Type B pancreatic cell (in vitro differentiated cells): ENCODE measurements at regions not wholly inside any gene's neighbourhood (a gene's known extent, or its start where the extent isn't known, plus 50 kb on each side); places are given as distances from the start of the nearest gene placed in this dataset.

Experiments used
- DNase-seq: peaks from one replicate; pipeline ENCODE4 v3.0.0; 2021; ENCODE audit warnings: mixed read lengths; ENCODE audit not compliant: unreplicated experiment; ENCODE audit errors: extremely low spot score
- H3K27ac Mint-ChIP-seq: 2 replicates; pipeline ENCODE4 v1.8.0; 2021; ENCODE audit warnings: mild to moderate bottlenecking, mixed read lengths
- H3K27me3 Mint-ChIP-seq: 2 replicates; pipeline ENCODE4 v1.8.0; 2021; ENCODE audit warnings: mixed read lengths
- H3K36me3 Mint-ChIP-seq: 2 replicates; pipeline ENCODE4 v1.8.0; 2021; ENCODE audit warnings: mixed read lengths
- H3K4me1 Mint-ChIP-seq: one replicate; pipeline ENCODE4 v1.8.0; 2021; ENCODE audit warnings: mixed read lengths; ENCODE audit not compliant: unreplicated experiment
- H3K4me3 Mint-ChIP-seq: 2 replicates; pipeline ENCODE4 v1.8.0; 2021; ENCODE audit warnings: mild to moderate bottlenecking, mixed read lengths
- H3K9me3 Mint-ChIP-seq: 2 replicates; pipeline ENCODE4 v1.8.0; 2021; ENCODE audit warnings: mixed read lengths
- TF ChIP-seq, protein P1 (sequence below): fragments of 200-600 bp; sonication (generic); conservative IDR thresholded peaks from 2 replicates; pipeline ENCODE4 v1.5.0; 2021; ENCODE audit warnings: antibody characterized with exemption, mild to moderate bottlenecking

DNA sequence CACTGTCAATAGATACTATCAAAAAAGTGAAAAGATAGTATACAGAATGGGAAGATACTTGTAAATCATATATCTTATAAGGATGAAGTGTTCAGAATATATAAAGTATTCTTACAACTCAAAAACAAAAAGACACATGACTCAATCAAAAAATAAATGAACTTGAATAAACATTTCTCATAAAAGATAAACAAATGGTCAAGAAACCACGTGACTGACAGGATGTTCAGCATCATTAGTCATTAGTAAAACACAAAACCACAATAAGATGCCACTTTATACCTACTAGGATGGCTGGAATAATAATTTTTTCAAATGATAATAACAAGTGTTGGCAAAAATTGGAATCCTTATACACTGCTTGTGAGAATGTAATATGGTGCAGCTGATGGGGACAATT, 729.1 kb upstream of the HS3ST5 start:
- H3K4me3 Mint-ChIP-seq, result no peak overlapping the region
- TF ChIP-seq, protein P1, sequence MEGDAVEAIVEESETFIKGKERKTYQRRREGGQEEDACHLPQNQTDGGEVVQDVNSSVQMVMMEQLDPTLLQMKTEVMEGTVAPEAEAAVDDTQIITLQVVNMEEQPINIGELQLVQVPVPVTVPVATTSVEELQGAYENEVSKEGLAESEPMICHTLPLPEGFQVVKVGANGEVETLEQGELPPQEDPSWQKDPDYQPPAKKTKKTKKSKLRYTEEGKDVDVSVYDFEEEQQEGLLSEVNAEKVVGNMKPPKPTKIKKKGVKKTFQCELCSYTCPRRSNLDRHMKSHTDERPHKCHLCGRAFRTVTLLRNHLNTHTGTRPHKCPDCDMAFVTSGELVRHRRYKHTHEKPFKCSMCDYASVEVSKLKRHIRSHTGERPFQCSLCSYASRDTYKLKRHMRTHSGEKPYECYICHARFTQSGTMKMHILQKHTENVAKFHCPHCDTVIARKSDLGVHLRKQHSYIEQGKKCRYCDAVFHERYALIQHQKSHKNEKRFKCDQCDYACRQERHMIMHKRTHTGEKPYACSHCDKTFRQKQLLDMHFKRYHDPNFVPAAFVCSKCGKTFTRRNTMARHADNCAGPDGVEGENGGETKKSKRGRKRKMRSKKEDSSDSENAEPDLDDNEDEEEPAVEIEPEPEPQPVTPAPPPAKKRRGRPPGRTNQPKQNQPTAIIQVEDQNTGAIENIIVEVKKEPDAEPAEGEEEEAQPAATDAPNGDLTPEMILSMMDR, result no peak
- H3K4me1 Mint-ChIP-seq, result peaks cover 3% of the 10 kb centered on the region
- no peak for DNase-seq
- H3K27ac Mint-ChIP-seq, result no peak overlapping the region
- H3K36me3 Mint-ChIP-seq, result peaks cover 5% of the 10 kb centered on the region
- peaks cover 5% of the 10 kb centered on the region for H3K9me3 Mint-ChIP-seq
- H3K27me3 Mint-ChIP-seq, result no peaks in the 10 kb centered on the region

DNA sequence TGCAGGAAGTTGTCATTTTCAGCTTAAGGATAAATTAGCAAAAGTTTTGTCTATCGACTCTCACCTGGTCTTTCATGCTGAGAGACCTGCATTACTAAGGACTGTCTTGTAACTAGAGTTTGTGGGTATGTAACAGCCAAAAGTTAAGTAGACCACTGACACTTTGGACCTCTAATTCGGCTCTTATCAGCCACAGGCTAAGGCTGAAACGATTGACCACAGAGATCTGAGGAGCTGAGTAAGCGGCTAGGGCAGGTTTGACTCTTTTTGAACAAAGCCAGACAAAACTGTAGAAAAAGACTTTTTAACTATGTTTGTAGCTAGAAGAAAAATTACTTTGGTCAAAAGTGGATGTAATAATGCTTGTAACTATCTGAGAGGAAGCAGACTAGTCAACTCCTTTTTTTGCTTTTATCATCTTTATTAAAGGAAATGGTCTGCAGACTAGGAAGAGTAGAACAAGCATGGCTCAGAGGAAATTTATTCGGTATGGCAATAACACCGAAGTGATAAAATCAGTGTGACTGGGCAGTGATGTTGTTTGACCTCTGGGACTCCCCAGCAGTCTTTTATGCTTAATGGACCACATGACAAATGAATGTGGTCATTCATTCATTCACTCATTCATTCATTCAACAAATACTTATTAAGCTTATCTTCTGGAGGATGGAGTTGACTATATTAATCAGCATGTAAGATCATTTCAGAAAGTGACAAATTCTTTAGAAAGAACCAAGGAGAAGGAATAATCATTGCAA, 725.0 kb upstream of the HS3ST5 start:
- Mint-ChIP-seq H3K36me3 (peaks cover 5% of the 10 kb centered on the region), H3K4me3 (no peak overlapping the region), H3K4me1 (peaks cover 9% of the 10 kb centered on the region), H3K9me3 (peaks cover 5% of the 10 kb centered on the region), H3K27me3 (no peaks in the 10 kb centered on the region), H3K27ac (no peak overlapping the region)
- TF ChIP-seq, protein P1, result no peak
- DNase-seq, result no peak

DNA sequence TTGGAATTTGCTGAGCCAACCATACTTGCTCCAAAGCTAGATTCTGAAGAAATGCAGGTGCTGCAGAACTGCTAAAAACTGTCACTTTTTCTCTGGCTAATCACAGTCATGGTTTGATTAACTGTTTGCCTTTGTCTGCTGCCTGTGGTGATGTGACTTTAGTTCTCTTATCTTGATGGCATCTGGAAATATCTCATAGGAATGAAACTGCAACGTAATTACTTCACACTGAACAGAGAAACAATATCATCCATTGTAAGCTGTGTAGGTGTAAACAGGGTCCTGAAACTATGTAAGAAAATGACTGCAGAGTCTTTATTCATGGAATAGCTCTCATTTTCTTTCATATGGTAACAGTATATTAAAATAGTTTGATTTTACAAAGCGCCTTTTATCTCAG, 721.9 kb upstream of the HS3ST5 start:
- Mint-ChIP-seq H3K27me3 (no peaks in the 10 kb centered on the region), H3K4me3 (no peak overlapping the region), H3K36me3 (no peaks in the 10 kb centered on the region), H3K4me1 (peaks cover 9% of the 10 kb centered on the region), H3K9me3 (no peaks in the 10 kb centered on the region), H3K27ac (no peak overlapping the region)
- DNase-seq, result no peak
- TF ChIP-seq, protein P1, result no peak

DNA sequence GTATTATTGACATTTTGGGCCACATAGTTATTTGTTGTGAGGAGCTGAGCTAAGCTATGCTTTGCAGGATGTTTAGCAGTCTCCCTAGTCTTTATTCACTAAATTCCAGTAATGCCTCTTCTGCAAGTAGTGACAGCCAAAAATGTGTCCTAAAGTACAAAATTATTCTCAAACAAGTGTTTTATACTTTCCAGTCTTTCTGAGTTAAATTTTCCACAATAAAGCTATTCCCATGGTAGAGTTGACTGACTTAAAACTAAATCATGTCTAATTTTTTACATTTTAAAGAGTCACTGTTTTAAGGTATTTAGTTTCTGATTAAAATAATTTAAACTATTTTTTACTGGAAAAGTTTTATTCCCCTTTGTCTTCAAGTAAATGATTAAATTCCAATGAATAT, 717.8 kb upstream of the HS3ST5 start:
- Mint-ChIP-seq H3K9me3 (no peaks in the 10 kb centered on the region), H3K4me1 (peaks cover 5% of the 10 kb centered on the region), H3K27ac (no peak overlapping the region), H3K27me3 (no peaks in the 10 kb centered on the region), H3K4me3 (no peak overlapping the region), H3K36me3 (no peaks in the 10 kb centered on the region)
- TF ChIP-seq, protein P1, result no peak
- no peak for DNase-seq

DNA sequence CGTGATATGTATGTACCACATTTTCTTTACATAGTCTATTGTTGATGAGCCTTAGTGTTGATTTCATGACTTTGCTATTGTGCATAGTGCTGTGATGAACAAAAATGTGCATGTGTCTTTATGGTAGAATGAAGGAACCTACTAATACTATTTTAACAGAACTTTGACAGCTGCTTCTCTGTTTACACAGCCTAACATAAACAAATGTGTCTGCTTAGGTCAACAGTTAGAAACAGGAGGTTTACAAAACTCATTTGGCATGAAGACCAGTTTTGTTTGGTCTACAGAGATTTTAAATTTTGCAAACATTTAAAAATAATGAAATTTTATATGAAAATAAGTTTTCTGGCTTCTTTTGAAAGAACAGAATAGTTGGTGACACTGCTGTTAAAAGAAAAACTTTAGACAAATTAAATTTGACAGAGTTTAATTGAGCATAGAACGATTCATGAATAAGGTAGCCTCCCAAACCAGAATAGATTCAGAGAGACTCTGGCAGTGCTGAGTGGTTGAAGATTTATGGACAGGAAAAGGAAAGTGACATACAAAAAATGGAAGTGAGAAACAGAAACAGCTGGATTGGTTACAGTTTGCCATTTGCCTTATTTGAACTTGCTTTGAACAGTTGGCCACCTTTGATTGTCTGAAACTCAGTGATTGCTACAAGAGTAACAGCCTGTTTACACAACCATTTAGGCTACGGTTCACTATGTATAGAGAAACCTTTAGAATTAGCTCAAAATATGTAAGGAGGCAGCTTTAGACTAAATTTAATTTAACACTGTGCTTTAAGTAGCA, 715.8 kb upstream of the HS3ST5 start:
- Mint-ChIP-seq H3K4me3 (no peak overlapping the region), H3K27me3 (no peaks in the 10 kb centered on the region), H3K4me1 (no peaks in the 10 kb centered on the region), H3K36me3 (no peaks in the 10 kb centered on the region), H3K9me3 (no peaks in the 10 kb centered on the region), H3K27ac (no peak overlapping the region)
- no peak for DNase-seq
- TF ChIP-seq, protein P1, result no peak
